AG08395 (cell line): ENCODE measurements at regions not wholly inside any gene's neighbourhood (a gene's known extent, or its start where the extent isn't known, plus 50 kb on each side); places are given as distances from the start of the nearest gene placed in this dataset.
A peak's percentile ranks its signal among the peaks of the same experiment; 100 is the strongest.
"Not testable (repeated sequence)": the region's sequence is repeated elsewhere in the genome, so short reads cannot be mapped to it uniquely, and the experiment has no call there.

Source experiments
- DNase-seq: peaks from one replicate; pipeline ENCODE4 v3.0.0; 2012; ENCODE audit warnings: mixed read lengths, low spot score

GRCh38 chr12:92987362-92987761, 58.3 kb upstream of the EEA1 start:
- peak; percentile 78 for DNase-seq

- no peak for DNase-seq
These were observed 58.9 kb upstream of the EEA1 start for GRCh38 chr12:92987846-92988621.

DNA sequence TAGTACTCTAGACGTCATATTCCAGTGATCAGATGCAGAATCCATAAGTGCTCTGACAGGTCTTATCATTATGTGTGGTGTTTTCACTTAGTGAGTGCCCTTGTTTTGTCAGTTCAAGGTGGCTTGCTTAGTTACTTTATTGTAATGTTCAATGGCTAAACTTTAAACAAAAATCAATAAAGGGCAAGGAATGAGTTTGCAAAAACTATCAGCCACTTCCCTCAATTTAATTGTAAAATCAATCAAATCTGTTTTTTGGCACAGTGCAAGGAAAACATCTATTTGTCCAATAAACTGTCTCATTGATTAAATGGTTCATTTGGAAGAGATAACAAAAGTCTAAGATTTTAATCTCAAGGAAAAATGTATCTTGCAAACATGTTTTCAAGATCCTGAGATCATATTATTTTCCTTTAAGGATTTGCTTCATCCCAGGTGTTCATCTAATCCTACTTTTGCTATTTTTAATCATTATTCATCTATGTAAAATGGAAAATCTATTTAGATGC, 59.6 kb upstream of the EEA1 start:
- DNase-seq, result no peak

GRCh38 chr12:92989715-92990484, 60.8 kb upstream of the EEA1 start:
- no peak for DNase-seq

- no peak for DNase-seq
These were observed 62.0 kb upstream of the EEA1 start for GRCh38 chr12:92991134-92991533.

DNA sequence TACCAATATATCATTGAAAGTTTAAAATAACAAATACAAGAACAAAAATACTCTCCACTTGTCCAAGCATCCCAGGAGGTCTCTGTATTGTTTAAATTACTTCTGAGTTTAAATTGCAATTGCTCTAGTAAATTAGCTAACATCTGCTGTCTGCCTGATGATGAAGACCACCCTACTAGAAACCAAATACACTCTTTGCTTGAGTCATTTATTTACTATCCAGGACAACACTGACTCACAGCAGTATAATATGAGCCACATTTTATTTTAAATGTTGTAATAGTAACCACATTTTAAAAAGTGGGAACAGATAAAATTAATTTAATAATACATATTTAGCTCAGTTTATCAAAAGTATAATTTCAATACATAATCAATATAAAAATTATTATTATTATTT, 62.9 kb upstream of the EEA1 start:
- DNase-seq, result peak; percentile 26

DNA sequence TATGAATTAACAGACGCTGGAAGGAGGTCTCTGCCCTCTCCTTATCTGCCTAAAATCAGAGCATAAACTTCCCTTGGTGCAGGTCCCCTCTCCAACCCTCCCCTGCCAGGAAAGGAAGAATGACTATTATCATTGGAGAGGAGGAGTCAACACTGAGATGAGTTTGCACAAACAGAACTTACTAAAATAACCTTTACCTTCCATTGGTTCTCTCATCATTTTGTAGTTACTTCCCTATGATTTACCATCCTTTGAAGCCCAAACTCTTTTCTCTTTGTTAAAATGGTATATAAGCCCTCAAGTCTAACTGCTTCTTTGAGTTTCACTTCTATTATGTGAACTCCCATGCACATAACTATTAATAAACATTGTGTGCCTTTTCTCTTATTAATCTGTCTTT, 64.2 kb upstream of the EEA1 start:
- no peak for DNase-seq

- no peak for DNase-seq
These were observed 66.3 kb upstream of the EEA1 start for GRCh38 chr12:92995258-92995903.

DNA sequence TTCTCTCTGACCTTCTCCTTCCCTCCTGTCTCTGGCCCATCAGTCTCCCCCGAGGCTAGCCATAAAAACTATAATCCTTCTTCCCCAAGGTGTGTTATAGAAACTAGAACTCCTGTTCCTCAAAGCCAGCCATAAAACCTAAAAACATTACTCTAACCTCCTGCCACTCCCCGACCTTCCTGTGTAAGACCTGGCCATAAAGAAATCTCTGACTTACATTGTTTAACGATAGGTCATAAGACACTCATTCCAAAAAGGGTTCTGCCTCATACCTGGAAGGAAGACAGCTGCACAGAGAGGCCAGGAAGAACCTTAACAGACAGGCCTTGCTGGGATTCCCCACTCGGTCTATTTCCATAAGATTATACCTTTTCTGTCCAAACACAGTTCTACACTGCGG, 70.9 kb upstream of the EEA1 start:
- DNase-seq, result no peak

DNA sequence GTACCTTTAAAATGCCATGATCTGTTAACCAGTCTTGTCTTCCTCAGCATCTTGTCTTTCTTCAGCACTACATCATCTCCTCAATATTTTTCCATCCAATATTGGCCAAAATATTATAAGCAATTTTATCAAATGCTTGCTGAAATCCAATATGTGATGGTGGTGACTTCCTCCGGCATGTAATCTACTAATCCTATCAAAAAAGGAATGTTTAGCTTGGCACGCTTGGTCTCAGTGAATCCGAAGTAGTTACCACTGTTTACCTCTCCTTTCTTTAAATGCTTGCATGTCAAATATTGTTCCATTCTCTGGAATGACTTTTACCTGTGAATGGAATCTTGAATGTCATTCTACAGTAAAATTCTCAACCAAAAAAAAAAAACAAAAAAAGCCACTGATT, 72.3 kb upstream of the EEA1 start:
- DNase-seq, result no peak

GRCh38 chr12:93002293-93003054, 73.4 kb upstream of the EEA1 start:
- peak; percentile 80 for DNase-seq

- no peak for DNase-seq
These were observed 74.6 kb upstream of the EEA1 start for GRCh38 chr12:93003531-93004239.

DNA sequence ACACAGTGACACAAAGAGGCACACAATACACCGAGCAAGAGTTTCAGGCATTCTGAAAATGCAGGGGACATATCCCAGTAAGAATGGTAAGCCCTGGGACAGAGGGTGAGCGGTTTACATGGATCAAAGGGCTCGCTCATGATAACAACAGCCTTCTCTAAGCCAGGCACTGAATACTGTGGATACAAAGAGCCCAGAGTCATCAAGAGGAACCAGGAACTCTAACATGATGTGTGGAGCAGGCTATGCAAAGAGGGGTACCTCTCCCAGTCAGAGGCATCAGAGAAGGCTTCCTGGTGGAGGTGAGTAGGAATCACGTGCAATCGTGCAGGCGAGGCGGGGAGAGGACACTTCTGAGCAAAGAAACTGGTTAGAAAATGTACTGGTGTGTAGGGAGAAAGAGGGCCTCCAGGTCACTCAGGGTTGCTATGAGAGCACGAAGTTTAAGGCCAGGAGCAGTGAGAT, 76.9 kb upstream of the EEA1 start:
- no peak for DNase-seq

GRCh38 chr12:93006471-93007208, 77.5 kb upstream of the EEA1 start:
- DNase-seq, result no peak

- DNase-seq, result no peak
These were observed 78.4 kb upstream of the EEA1 start for GRCh38 chr12:93007544-93007943.

DNA sequence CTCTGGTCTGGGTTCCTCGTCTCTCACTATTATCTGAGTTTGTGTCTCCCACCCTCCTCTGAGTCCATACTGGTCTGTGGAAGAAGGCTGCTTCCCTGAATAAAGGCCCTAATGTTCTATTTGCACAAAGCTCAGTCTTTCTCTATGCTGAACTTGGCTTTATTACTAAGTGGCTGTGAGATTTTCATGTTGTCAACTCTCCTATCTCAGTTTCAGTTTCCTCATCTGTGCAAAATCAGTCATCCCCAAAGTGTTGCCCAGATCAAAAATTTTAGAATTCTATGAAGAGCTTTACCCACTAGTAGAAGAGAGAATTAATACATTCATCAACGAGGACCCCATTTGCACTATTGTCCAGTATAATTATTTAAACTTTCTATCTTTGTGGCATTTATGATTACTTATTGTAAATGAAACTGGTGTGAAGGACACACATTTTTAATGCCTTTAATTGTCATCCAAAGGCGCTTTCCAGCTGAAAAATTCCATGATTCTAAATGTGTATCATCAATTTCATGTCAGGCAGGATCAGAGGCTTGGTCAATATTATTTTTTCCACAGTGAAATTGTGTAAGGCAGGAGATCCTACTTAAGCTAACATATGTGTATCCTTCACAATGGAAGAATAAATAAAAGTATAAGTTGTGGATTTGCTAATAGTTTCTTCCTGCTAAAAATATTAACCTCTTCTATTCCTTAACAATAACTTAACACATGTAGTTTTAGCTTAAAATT, 79.1 kb upstream of the EEA1 start:
- DNase-seq, result no peak

DNA sequence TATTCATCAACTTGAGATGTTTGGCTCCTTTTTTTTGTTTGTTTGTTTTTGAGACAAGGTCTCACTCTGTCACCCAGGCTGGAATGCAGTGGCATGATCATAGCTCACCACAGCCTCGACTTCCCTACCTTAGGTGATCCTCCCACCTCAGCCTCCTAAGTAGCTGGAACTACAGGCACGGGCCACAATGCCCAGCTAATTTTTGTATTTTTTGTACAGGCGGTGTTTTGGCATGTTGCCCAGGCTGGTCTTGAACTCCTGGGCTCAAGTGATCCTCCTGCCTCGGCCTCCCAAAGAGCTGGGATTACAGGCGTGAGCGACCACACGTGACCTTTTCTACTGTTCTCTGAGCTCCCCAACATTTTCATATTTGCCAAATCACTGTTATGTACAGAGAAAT, 79.8 kb upstream of the EEA1 start:
- not testable (repeated sequence) for DNase-seq

GRCh38 chr12:93009533-93009932, 80.4 kb upstream of the EEA1 start:
- no peak for DNase-seq

DNA sequence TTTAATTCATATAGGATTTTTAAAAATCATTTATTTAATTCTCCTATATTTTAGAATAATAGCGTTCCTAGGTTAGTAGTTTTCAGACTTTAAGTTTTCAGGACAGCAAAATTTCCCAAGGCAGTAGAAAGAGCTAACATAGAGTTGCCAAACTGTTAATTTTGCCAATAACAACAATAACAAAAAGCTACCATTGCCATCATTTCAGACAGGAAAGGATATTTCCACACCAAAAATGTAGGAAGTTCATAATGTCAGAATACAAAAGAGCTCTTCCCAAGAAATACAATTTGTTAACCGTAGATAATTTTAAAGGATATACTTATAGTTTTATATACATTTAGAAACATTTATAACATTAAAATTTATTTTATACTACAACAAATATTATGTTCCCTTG, 81.4 kb upstream of the EEA1 start:
- no peak for DNase-seq

GRCh38 chr12:93011100-93011499, 82.0 kb upstream of the EEA1 start:
- DNase-seq, result no peak
